ENCODE measurements at regions not wholly inside any gene's neighbourhood (a gene's known extent, or its start where the extent isn't known, plus 50 kb on each side); places are given as distances from the start of the nearest gene placed in this dataset.

- no peak for TF ChIP-seq POLR2A (IDR thresholded peaks at IDR 0.05)
- no peak for TF ChIP-seq CTCF (IDR thresholded peaks at IDR 0.05)
Measured at GRCh38 chr16:86307514-86307903, 202.8 kb upstream of the FOXF1 start.
